ENCODE measurements at regions not wholly inside any gene's neighbourhood (a gene's known extent, or its start where the extent isn't known, plus 50 kb on each side); places are given as distances from the start of the nearest gene placed in this dataset.

GRCh38 chr9:118302721-118303120 is 598.5 kb downstream of the TLR4 start:
- in situ Hi-C loops (cut with HindIII; ENCODE audit: low pct_unique_long_range_greater_than_20kb, low sequenced_read_pairs) (no loop called here), intact Hi-C loops (cut with micrococcal nuclease; ENCODE audit: unreplicated experiment) (no loop called here)
- Histone ChIP-seq H3K4me3 (ENCODE audit: low read depth in 2 of 2, low read length in 2 of 2) (no peak overlapping the region), H3K36me3 (ENCODE audit: control insufficient read depth, insufficient read depth, low read length) (no peaks in the 10 kb centered on the region), H3K9me3 (ENCODE audit: control insufficient read depth, insufficient read depth, low read depth, low read length) (no peaks in the 10 kb centered on the region), H3K27ac (ENCODE audit: low read length) (no peak overlapping the region), H3K4me1 (ENCODE audit: control insufficient read depth, insufficient read depth, low read length) (no peaks in the 10 kb centered on the region), H3K27me3 (ENCODE audit: control insufficient read depth, insufficient read depth, low read length) (no peaks in the 10 kb centered on the region)
- no peak for DNase-seq (ENCODE audit: low read depth, low spot score)
- CTCF ChIA-PET, result no interaction called here
- ATAC-seq, result no peak
- POLR2A ChIA-PET, result interaction anchor here (0.6 kb wide), 1 partner anchor 517 kb away, joined by 3 read pairs; no protein-coding TSS in a partner anchor
- no TSS peak for BruUV-seq (replicated peaks)
- TF ChIP-seq TCF7L2 (IDR thresholded peaks at IDR 0.05; ENCODE audit: low read depth, low read length), result no peak

- Histone ChIP-seq H3K36me3 (ENCODE audit: control insufficient read depth, insufficient read depth, low read length) (no peaks in the 10 kb centered on the region), H3K27ac (ENCODE audit: low read length) (no peak overlapping the region), H3K27me3 (ENCODE audit: control insufficient read depth, insufficient read depth, low read length) (no peaks in the 10 kb centered on the region), H3K9me3 (ENCODE audit: control insufficient read depth, insufficient read depth, low read depth, low read length) (no peaks in the 10 kb centered on the region), H3K4me1 (ENCODE audit: control insufficient read depth, insufficient read depth, low read length) (no peaks in the 10 kb centered on the region), H3K4me3 (ENCODE audit: low read depth in 2 of 2, low read length in 2 of 2) (no peak overlapping the region)
- intact Hi-C loops (cut with micrococcal nuclease; ENCODE audit: unreplicated experiment), result no loop called here
- BruUV-seq (replicated peaks), result no TSS peak
- POLR2A ChIA-PET, result no interaction called here
- DNase-seq (ENCODE audit: low read depth, low spot score) (no peak), ATAC-seq (no peak)
- TF ChIP-seq SIN3A (IDR thresholded peaks at IDR 0.05; ENCODE audit: borderline replicate concordance, insufficient read depth, low read depth, low read length), result no peak
- TF ChIP-seq TCF7L2 (IDR thresholded peaks at IDR 0.05; ENCODE audit: low read depth, low read length), result no peak
- TF ChIP-seq POLR2AphosphoS5 (IDR thresholded peaks at IDR 0.05; ENCODE audit: low read depth, low read length), result no peak
- TF ChIP-seq REST (IDR thresholded peaks at IDR 0.05; ENCODE audit: insufficient read depth in 1 of 2, low read depth in 2 of 2, low read length in 1 of 2), result no peak
- no peak for TF ChIP-seq CTCF (IDR thresholded peaks at IDR 0.05)
- CTCF ChIA-PET, result no interaction called here
- in situ Hi-C loops (cut with HindIII; ENCODE audit: low pct_unique_long_range_greater_than_20kb, low sequenced_read_pairs), result no loop called here
Observed at GRCh38 chr9:118303216-118303615, 599.0 kb downstream of the TLR4 start.

- Histone ChIP-seq H3K27me3 (ENCODE audit: control insufficient read depth, insufficient read depth, low read length) (no peaks in the 10 kb centered on the region), H3K4me3 (ENCODE audit: low read depth in 2 of 2, low read length in 2 of 2) (no peak overlapping the region), H3K4me1 (ENCODE audit: control insufficient read depth, insufficient read depth, low read length) (no peaks in the 10 kb centered on the region), H3K36me3 (ENCODE audit: control insufficient read depth, insufficient read depth, low read length) (no peaks in the 10 kb centered on the region), H3K27ac (ENCODE audit: low read length) (no peak overlapping the region), H3K9me3 (ENCODE audit: control insufficient read depth, insufficient read depth, low read depth, low read length) (no peaks in the 10 kb centered on the region)
- in situ Hi-C loops (cut with HindIII; ENCODE audit: low pct_unique_long_range_greater_than_20kb, low sequenced_read_pairs), result no loop called here
- TF ChIP-seq POLR2AphosphoS5 (IDR thresholded peaks at IDR 0.05; ENCODE audit: low read depth, low read length) (no peak), SIN3A (IDR thresholded peaks at IDR 0.05; ENCODE audit: borderline replicate concordance, insufficient read depth, low read depth, low read length) (no peak), TCF7L2 (IDR thresholded peaks at IDR 0.05; ENCODE audit: low read depth, low read length) (no peak), REST (IDR thresholded peaks at IDR 0.05; ENCODE audit: insufficient read depth in 1 of 2, low read depth in 2 of 2, low read length in 1 of 2) (no peak), CTCF (IDR thresholded peaks at IDR 0.05) (no peak)
- ATAC-seq, result no peak
- DNase-seq (ENCODE audit: low read depth, low spot score), result no peak
- intact Hi-C loops (cut with micrococcal nuclease; ENCODE audit: unreplicated experiment), result no loop called here
- no TSS peak for BruUV-seq (replicated peaks)
- ChIA-PET CTCF (no interaction called here), POLR2A (no interaction called here)
Observed at GRCh38 chr9:118305331-118305730, 601.1 kb downstream of the TLR4 start.

All from Panc1 (cell line).